GM12891 (cell line): ENCODE measurements at regions not wholly inside any gene's neighbourhood (a gene's known extent, or its start where the extent isn't known, plus 50 kb on each side); places are given as distances from the start of the nearest gene placed in this dataset.

ENCODE experiments used
- POLR2A ChIP-seq: IDR thresholded peaks from 2 replicates; pipeline ENCODE4 v1.6.1; 2011; ENCODE audit warnings: low read depth, low read length, control low read depth
- POLR2AphosphoS5 ChIP-seq: IDR thresholded peaks from 2 replicates; pipeline ENCODE4 v1.6.1; 2011; ENCODE audit warnings: low read depth, low read length, control low read depth
- POU2F2 ChIP-seq: IDR thresholded peaks from 2 replicates; pipeline ENCODE4 v1.6.1; 2011; ENCODE audit warnings: low read depth, mild to moderate bottlenecking, control low read depth, low read length, moderate library complexity
- SPI1 ChIP-seq: IDR thresholded peaks from 2 replicates; pipeline ENCODE4 v1.6.1; 2011; ENCODE audit warnings: low read depth, low read length, control low read depth
- TAF1 ChIP-seq: IDR thresholded peaks from 2 replicates; pipeline ENCODE4 v1.6.1; 2011; ENCODE audit warnings: low read depth, low read length, control low read depth

GRCh38 chr2:168328421-168328820 is 81.0 kb upstream of the STK39 start:
- TF ChIP-seq POLR2A (no peak), POU2F2 (no peak), SPI1 (no peak), POLR2AphosphoS5 (no peak), TAF1 (no peak)
